DOHH2 (cell line): ENCODE measurements at regions not wholly inside any gene's neighbourhood (a gene's known extent, or its start where the extent isn't known, plus 50 kb on each side); places are given as distances from the start of the nearest gene placed in this dataset.

Experiments used
- EZH2phosphoT487 ChIP-seq: fragments of 200-600 bp; sonication (generic); IDR thresholded peaks from 2 replicates; pipeline ENCODE4 v1.6.1; 2017; ENCODE audit warnings: borderline replicate concordance, mild to moderate bottlenecking, antibody characterized with exemption, low read length, moderate library complexity, mixed read lengths
- TF ChIP-seq, protein P1 (sequence below): fragments of 200-600 bp; sonication (generic); IDR thresholded peaks from one replicate; pipeline ENCODE4 v1.5.1; 2014; ENCODE audit warnings: antibody characterized with exemption, mild to moderate bottlenecking, low read depth, low read length; ENCODE audit not compliant: poor library complexity, severe bottlenecking

DNA sequence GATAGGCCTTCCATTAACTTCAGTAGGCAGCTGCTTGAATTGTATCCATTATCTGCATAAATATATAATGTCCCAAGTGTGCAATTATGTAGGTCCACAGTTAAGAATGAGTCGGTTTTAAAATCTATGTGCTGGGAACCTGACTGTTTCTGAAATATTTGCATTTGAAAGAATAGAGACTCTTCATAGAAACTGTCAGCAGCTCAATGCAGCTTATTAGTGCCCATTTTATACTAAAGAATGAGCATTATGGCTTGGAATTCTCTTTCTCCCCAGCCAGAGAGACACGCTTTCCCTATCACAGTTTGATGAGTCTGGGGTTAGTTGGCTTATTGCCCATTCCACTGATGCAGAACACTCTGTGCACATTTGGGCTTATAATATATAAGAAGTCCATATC, 202.0 kb upstream of the PCDH7 start:
- TF ChIP-seq, protein P1, sequence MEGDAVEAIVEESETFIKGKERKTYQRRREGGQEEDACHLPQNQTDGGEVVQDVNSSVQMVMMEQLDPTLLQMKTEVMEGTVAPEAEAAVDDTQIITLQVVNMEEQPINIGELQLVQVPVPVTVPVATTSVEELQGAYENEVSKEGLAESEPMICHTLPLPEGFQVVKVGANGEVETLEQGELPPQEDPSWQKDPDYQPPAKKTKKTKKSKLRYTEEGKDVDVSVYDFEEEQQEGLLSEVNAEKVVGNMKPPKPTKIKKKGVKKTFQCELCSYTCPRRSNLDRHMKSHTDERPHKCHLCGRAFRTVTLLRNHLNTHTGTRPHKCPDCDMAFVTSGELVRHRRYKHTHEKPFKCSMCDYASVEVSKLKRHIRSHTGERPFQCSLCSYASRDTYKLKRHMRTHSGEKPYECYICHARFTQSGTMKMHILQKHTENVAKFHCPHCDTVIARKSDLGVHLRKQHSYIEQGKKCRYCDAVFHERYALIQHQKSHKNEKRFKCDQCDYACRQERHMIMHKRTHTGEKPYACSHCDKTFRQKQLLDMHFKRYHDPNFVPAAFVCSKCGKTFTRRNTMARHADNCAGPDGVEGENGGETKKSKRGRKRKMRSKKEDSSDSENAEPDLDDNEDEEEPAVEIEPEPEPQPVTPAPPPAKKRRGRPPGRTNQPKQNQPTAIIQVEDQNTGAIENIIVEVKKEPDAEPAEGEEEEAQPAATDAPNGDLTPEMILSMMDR: no peak
- TF ChIP-seq EZH2phosphoT487: no peak
